AG04449 (cell line): ENCODE measurements at regions not wholly inside any gene's neighbourhood (a gene's known extent, or its start where the extent isn't known, plus 50 kb on each side); places are given as distances from the start of the nearest gene placed in this dataset.

Experiments used
- CTCF ChIA-PET: fragments of 350-600 bp; formaldehyde crosslinking; extraction: SDS; loops from one replicate; lab custom pipeline; 2021; ENCODE audit warnings: antibody characterized with exemption; lab: Yijun Ruan, JAX
- POLR2A ChIA-PET: fragments of 400-600, 350-600 bp; formaldehyde crosslinking; extraction: SDS; loops from one replicate; lab custom pipeline; 2020; ENCODE audit warnings: antibody characterized with exemption, inconsistent platforms; lab: Yijun Ruan, JAX
- DNase-seq: peaks from one replicate; pipeline ENCODE4 v3.0.0-alpha.2; 2010; ENCODE audit warnings: low read depth, low spot score
- H3K4me3 ChIP-seq: 2 replicates; pipeline ENCODE4 v1.5.1; 2011; ENCODE audit warnings: low read depth, mild to moderate bottlenecking, control low read depth, low read length
- CTCF ChIP-seq: IDR thresholded peaks from one replicate; pipeline ENCODE4 v1.5.1; 2011; ENCODE audit warnings: mild to moderate bottlenecking, moderate library complexity, low read length, control low read depth, inconsistent platforms; ENCODE audit not compliant: insufficient read depth; ENCODE audit errors: missing control alignments

GRCh38 chr12:60475825-60476224, 880.0 kb downstream of the SLC16A7 start:
- DNase-seq, result no peak
- ChIA-PET POLR2A (no interaction called here), CTCF (no interaction called here)
- no peak for TF ChIP-seq CTCF
- no peak overlapping the region for H3K4me3 ChIP-seq

GRCh38 chr12:60487284-60487683, 891.5 kb downstream of the SLC16A7 start:
- H3K4me3 ChIP-seq, result no peak overlapping the region
- no peak for DNase-seq
- ChIA-PET POLR2A (no interaction called here), CTCF (interaction anchor here (1.7 kb wide), 1 partner anchor 230 kb away, joined by 3 read pairs; no protein-coding TSS in a partner anchor)
- TF ChIP-seq CTCF, result no peak

- no peak for TF ChIP-seq CTCF
- ChIA-PET CTCF (interaction anchor here (1.6 kb wide), 1 partner anchor 1044 kb away, joined by 5 read pairs; no protein-coding TSS in a partner anchor), POLR2A (no interaction called here)
- H3K4me3 ChIP-seq, result no peak overlapping the region
- peak; percentile 3 for DNase-seq
These were observed 893.2 kb downstream of the SLC16A7 start for GRCh38 chr12:60489071-60489470.

GRCh38 chr12:60494244-60494643, 898.4 kb downstream of the SLC16A7 start:
- H3K4me3 ChIP-seq, result no peak overlapping the region
- ChIA-PET CTCF (interaction anchor here (0.6 to 2.3 kb wide), 15 partner anchors 10 to 514 kb away, joined by 3 to 14 read pairs (median 3); no protein-coding TSS in a partner anchor), POLR2A (no interaction called here)
- peak; percentile 49 for TF ChIP-seq CTCF
- peak; percentile 4 for DNase-seq

GRCh38 chr12:60498656-60499055, 902.8 kb downstream of the SLC16A7 start:
- ChIA-PET POLR2A (no interaction called here), CTCF (no interaction called here)
- TF ChIP-seq CTCF, result no peak
- DNase-seq, result no peak
- no peak overlapping the region for H3K4me3 ChIP-seq

GRCh38 chr12:60501124-60501729, 905.4 kb downstream of the SLC16A7 start:
- no peak for DNase-seq
- CTCF ChIA-PET, result interaction anchor here (0.8 kb wide), 1 partner anchor 1098 kb away, joined by 3 read pairs; no protein-coding TSS in a partner anchor
- no peak for TF ChIP-seq CTCF
- no peak overlapping the region for H3K4me3 ChIP-seq
- POLR2A ChIA-PET, result no interaction called here
